GM19397 (cell line): ENCODE measurements at regions not wholly inside any gene's neighbourhood (a gene's known extent, or its start where the extent isn't known, plus 50 kb on each side); places are given as distances from the start of the nearest gene placed in this dataset.
"Not testable (repeated sequence)": the region's sequence is repeated elsewhere in the genome, so short reads cannot be mapped to it uniquely, and the experiment has no call there.

Experiments used
- ATAC-seq: cut with Tn5 transposase; IDR thresholded peaks from one replicate; pipeline ENCODE4 v1.9.1; 2021; ENCODE audit warnings: mild to moderate bottlenecking, moderate library complexity; ENCODE audit not compliant: unreplicated experiment

DNA sequence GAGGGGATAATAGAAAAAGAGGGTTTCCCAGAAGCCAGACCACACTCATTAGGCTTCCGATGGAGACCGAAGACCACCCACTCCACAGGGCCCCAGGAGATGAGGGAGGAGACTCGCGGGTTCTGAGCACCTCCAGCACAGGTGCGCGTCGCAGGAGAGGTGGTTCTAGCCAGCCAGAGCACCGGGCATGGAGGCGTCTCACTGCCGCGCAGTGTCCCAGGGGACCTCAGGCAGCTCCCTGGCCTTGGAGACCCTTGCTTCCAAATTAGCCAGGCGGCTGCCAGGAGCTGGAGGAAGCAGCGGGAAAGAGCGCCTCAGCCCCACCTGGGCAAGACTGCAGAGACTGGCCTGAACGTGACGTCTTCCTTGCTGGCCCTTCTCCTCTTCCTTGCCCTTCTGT is 115.4 kb upstream of the FBXL7 start:
- ATAC-seq = no peak

DNA sequence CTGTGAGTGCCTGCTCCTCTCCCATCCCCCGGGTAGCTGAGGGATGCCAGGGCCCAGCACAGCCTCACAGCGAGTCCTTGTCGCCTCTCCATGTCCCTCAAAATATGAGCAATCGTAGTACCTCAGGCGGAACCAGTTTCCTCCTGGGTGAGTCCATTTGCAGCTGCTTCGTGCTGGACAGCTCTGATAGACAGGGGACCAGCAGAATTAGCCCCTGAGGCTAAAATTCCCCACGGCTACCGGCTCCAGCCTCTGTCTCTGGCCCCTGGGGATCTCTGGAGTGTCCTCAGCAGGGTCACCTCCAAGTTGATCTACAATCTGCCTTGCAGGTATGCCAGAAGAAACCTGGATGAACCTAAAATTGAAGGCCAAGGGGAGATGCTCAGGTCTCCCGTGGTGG is 115.8 kb upstream of the FBXL7 start:
- ATAC-seq = no peak

DNA sequence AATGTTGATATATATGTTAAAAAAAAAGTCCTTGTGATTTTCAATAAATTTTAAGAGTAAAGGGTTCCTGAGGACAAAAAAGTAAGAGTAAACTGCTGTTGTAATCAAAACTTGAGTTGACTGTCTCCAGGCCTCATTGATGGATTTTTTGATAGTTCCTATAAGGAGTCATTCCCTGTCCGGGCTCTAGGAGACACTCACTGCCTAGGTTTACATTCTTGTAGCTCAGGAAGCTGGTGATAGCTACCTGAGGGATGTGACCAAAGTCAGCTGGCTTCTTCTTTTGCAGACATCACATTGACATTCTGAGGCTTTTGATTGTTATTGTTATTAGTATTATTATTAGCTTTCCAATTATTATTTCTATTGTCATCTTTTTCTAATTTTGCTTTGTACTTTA is 116.5 kb upstream of the FBXL7 start:
- no peak for ATAC-seq

GRCh38 chr5:15383021-15383420 is 117.0 kb upstream of the FBXL7 start:
- no peak for ATAC-seq

DNA sequence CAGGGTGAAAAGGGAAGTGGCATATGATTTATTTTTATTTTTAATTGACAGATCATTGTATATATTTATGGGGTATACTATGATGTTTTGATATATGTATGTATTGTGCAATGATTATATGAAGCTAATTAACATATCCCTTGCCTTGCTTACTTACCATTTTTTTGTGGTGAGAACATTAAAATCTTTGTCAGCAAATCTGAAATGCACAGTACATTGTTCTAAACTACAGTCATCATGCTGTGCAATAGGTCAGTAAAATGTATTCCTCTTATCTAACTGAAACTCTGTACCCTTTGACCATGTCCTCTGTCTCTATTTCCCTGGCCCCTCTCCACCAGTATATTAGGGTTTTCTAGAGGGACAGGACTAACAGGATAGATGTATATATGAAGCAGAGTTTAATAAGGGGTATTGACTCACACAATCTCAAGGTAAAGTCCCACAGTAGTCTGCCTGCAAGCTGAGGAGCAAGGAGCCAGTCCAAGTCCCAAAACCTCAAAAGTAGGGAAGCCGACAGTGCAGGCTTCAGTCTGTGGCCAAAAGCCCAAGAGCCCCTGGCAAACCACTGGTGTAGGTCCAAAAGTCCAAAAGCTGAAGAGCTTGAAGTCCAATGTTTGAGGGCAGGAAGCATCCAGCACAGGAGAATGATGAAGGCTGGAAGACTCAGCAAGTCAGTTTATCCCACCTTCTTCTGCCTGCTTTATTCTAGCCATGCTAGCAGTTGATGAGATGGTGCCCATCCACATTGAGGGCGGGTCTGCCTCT is 122.2 kb upstream of the FBXL7 start:
- ATAC-seq = no peak

DNA sequence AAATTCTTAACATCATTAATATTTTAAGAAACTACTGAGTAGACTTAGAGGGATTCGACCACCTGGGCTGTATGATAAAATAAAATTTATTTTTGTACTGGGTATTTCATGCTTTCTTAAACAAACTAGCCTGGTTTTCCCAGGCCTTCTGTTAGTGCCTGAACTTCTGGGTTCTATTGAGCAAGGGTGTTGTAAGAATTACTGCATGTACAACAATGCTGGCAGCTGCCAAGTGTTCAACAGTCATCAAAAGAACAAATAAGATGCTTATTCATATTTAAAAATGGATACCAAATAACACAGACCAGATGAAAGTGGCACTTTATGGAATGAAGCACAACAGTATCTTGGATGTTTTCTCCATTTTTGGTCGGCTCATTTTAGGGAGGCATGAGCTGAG is 123.2 kb upstream of the FBXL7 start:
- ATAC-seq = no peak

- ATAC-seq = no peak
Observed at GRCh38 chr5:15376088-15376487, 123.9 kb upstream of the FBXL7 start.

DNA sequence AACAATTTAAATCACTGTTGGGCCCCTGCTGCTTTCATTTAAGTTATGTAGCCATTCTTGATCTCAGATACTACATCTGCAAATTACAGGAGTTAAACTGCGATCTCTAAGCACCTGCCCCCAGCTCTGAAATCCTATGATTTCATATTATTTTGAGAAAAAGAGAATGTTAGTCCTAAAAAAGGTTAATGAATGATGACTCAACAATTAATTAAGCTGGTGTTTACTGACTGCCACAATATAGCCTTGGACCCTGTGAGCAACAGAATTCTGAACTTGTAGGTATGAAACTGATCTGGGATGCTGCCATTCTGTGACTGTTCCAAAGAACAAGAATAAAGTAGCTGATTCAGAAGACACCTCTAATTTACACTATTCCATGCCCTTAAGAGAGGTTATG is 124.4 kb upstream of the FBXL7 start:
- ATAC-seq = no peak

DNA sequence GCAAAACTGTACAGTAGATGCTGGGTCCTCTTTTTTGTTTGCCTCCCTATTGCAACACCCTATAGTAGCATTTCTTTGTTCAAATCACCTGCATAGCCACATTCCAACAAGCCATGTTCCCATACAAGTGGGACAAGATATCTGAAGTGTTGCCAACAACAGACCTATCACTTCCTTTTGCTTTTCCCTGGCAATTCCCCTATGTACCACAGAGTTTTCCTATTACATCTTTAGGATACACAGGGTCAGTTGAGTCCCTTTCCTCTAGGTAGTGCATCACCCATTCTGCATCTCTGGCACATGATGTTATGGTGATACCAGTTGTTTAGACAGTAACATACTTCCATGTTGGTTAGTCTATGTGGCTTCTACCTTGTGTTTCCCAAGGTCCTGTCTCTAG is 125.1 kb upstream of the FBXL7 start:
- ATAC-seq = no peak

GRCh38 chr5:15373151-15373550 is 126.8 kb upstream of the FBXL7 start:
- ATAC-seq = no peak

GRCh38 chr5:15371184-15371583 is 128.8 kb upstream of the FBXL7 start:
- ATAC-seq = no peak

DNA sequence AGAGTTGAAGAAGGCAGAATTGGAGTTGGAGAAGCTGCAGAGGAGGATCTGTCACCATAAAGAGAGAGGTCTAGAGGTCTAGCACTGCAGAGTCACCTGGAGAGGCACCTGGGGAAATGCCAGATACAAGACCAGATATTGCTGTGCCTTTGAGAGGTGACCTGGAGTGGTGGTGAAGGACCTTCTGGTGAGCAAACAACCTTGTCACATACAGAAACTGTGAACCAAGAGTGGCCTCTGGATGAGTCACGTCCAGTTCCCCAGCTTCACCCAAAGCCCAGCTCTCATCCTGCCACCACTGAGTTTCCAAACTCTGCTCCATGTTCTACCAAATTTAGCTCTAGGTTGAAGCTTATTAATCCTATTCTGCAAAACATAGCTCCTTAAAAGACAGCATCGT is 131.1 kb upstream of the FBXL7 start:
- no peak for ATAC-seq

- no peak for ATAC-seq
Observed at GRCh38 chr5:15367489-15367888, 132.5 kb upstream of the FBXL7 start.

DNA sequence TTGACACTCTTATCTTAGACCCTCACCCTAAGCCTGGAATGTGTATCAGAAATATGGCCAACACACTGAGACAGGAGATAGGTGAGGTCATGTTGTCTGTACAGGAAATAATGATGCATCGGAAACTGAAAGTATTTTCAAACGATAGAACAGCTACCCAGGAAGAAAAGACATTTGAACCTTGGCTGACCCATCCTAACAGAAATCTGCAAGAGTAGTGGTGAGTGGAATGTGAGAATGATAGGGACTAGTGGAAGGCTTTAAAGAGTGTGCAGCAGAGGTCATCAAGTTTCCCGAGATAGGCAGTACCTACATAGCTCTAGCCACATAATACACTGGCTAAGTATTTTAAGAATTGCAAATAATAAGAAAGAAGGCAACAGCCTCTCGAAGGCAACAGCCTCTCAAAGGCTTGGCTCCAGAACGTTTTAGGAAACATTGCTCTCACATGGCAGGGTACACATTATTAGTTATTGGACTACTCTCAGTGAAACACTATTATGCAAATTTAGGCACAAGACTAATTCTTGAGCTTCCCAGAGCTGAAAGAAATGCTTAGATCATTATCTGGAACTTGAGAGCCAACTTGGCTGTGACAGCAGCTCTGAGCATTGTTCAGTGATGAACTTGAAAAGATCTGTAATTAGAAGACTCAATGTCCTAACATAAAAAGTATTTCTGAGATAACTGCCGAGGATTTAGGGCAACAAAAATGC is 133.1 kb upstream of the FBXL7 start:
- no peak for ATAC-seq

- ATAC-seq = no peak
Observed at GRCh38 chr5:15365070-15365469, 134.9 kb upstream of the FBXL7 start.

DNA sequence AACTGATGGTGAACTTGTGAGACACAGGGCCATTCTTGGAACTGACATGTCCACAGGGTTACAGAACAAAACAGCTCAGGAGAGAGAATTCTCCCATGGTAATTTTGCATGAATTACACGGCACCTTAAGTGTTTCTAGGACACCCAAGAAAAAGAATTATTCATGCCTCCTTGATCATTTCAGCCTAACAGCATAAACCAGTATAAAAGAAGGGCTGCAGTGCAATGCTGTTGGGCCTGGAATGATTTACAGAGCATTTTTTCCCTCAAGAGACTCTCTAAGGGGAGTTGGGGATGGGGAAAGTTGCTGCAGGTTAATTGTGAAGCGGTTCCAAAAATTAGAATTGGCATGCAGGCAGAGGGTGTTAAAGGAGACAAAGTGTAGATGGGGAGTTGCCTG is 136.4 kb upstream of the FBXL7 start:
- ATAC-seq = no peak

DNA sequence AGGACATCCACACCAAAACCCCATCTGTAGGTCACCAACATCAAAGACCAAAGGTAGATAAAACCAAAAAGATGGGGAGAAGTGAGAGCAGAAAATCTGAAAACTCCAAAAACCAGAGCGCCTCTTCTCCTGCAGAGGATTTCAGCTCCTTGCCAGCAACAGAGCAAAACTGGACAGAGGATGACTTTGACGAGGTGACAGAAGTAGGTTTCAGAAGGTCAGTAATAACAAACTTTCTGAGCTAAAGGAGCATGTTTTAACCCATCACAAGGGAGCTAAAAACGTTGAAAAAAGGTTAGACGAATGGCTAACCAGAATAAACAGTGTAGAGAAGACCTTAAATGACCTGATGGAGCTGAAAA is 142.9 kb upstream of the FBXL7 start:
- not testable (repeated sequence) for ATAC-seq

- not testable (repeated sequence) for ATAC-seq
Observed at GRCh38 chr5:15356308-15357091, 143.5 kb upstream of the FBXL7 start.

- no peak for ATAC-seq
Observed at GRCh38 chr5:15354021-15354420, 146.0 kb upstream of the FBXL7 start.

- ATAC-seq = no peak
Observed at GRCh38 chr5:15353086-15353645, 146.8 kb upstream of the FBXL7 start.

- no peak for ATAC-seq
Observed at GRCh38 chr5:15350614-15351013, 149.4 kb upstream of the FBXL7 start.

GRCh38 chr5:15346738-15347137 is 153.2 kb upstream of the FBXL7 start:
- no peak for ATAC-seq
